Neuronal stem cell (in vitro differentiated cells): ENCODE measurements at regions not wholly inside any gene's neighbourhood (a gene's known extent, or its start where the extent isn't known, plus 50 kb on each side); places are given as distances from the start of the nearest gene placed in this dataset.

Experiments
- DNase-seq: peaks from one replicate; pipeline ENCODE4 v3.0.0-alpha.2; 2013; ENCODE audit warnings: low spot score
- H2AFZ ChIP-seq: one replicate; pipeline ENCODE4 v1.6.1; 2013; ENCODE audit warnings: mild to moderate bottlenecking, low read length, inconsistent platforms
- H2AK5ac ChIP-seq: 2 replicates; pipeline ENCODE4 v1.6.1; 2013; ENCODE audit warnings: low read depth, mild to moderate bottlenecking, inconsistent platforms, low read length, moderate library complexity, mixed read lengths
- H2BK120ac ChIP-seq: 2 replicates; pipeline ENCODE4 v1.6.1; 2013; ENCODE audit warnings: low read depth, mild to moderate bottlenecking, inconsistent platforms, low read length, moderate library complexity, mixed read lengths
- H2BK12ac ChIP-seq: one replicate; pipeline ENCODE4 v1.6.1; 2013; ENCODE audit warnings: low read length, inconsistent platforms
- H2BK15ac ChIP-seq: 2 replicates; pipeline ENCODE4 v1.6.1; 2013; ENCODE audit warnings: mild to moderate bottlenecking, low read length, inconsistent platforms, mixed read lengths
- H2BK5ac ChIP-seq: one replicate; pipeline ENCODE4 v1.6.1; 2013; ENCODE audit warnings: inconsistent platforms, mild to moderate bottlenecking, low read length, moderate library complexity
- H3K14ac ChIP-seq: one replicate; pipeline ENCODE4 v1.6.1; 2013; ENCODE audit warnings: low read length, inconsistent platforms
- H3K18ac ChIP-seq: 2 replicates; pipeline ENCODE4 v1.6.1; 2013; ENCODE audit warnings: low read length, inconsistent platforms
- H3K23ac ChIP-seq: 2 replicates; pipeline ENCODE4 v1.6.1; 2013; ENCODE audit warnings: low read depth, mild to moderate bottlenecking, mixed read lengths, low read length, inconsistent platforms; ENCODE audit not compliant: poor library complexity
- H3K27ac ChIP-seq: replicated peaks from 3 replicates; pipeline ENCODE4 v1.5.1; 2013; ENCODE audit warnings: low read length, inconsistent platforms
- H3K27me3 ChIP-seq, 3 experiments: 2 replicates each; pipeline ENCODE4 v1.6.1; 2013; ENCODE audit warnings: low read length in 3 of 3, mild to moderate bottlenecking in 2 of 3, inconsistent platforms in 1 of 3, low read depth in 1 of 3, mixed read lengths in 1 of 3, moderate library complexity in 1 of 3; ENCODE audit not compliant: control insufficient read depth in 3 of 3, insufficient read depth in 3 of 3
- H3K36me3 ChIP-seq, 2 donors: replicated peaks in 1 of 2; 2 replicates each; pipeline ENCODE4 v1.6.1; 2013; ENCODE audit warnings: low read length in 2 of 2; ENCODE audit not compliant: control insufficient read depth in 2 of 2, insufficient read depth in 2 of 2
- H3K4ac ChIP-seq: 2 replicates; pipeline ENCODE4 v1.6.1; 2013; ENCODE audit warnings: inconsistent platforms, mild to moderate bottlenecking, low read length, moderate library complexity
- H3K4me1 ChIP-seq, 2 donors: 1 replicate in 1 of 2; 2 replicates in 1 of 2; pipeline ENCODE4 v1.6.1; 2013; ENCODE audit warnings: low read length in 2 of 2, low read depth in 1 of 2; ENCODE audit not compliant: control insufficient read depth in 2 of 2, insufficient read depth in 1 of 2
- H3K4me2 ChIP-seq: one replicate; pipeline ENCODE4 v1.6.1; 2013; ENCODE audit warnings: mild to moderate bottlenecking, low read length, inconsistent platforms; ENCODE audit not compliant: insufficient read depth, poor library complexity, severe bottlenecking
- H3K4me3 ChIP-seq, 2 donors: 2 replicates each; pipeline ENCODE4 v1.5.1; 2013; ENCODE audit warnings: low read length in 2 of 2, mild to moderate bottlenecking in 2 of 2, inconsistent platforms in 1 of 2, moderate library complexity in 1 of 2
- H3K79me1 ChIP-seq: one replicate; pipeline ENCODE4 v1.6.1; 2013; ENCODE audit warnings: low read depth, mild to moderate bottlenecking, inconsistent platforms, low read length, moderate library complexity
- H3K9ac ChIP-seq: one replicate; pipeline ENCODE4 v1.6.1; 2013; ENCODE audit warnings: mild to moderate bottlenecking, low read depth, low read length, inconsistent platforms; ENCODE audit not compliant: poor library complexity
- H3K9me3 ChIP-seq, 2 donors: replicated peaks in 1 of 2; 2 replicates each; pipeline versions ENCODE3 to v1.6.1; 2013; ENCODE audit warnings: low read length in 2 of 2, mild to moderate bottlenecking in 2 of 2, inconsistent platforms in 1 of 2, low read depth in 1 of 2, mixed read lengths in 1 of 2, moderate library complexity in 1 of 2; ENCODE audit not compliant: control insufficient read depth in 2 of 2, insufficient read depth in 1 of 2
- H4K8ac ChIP-seq: one replicate; pipeline ENCODE4 v1.6.1; 2013; ENCODE audit warnings: low read depth, mild to moderate bottlenecking, inconsistent platforms, low read length, moderate library complexity
- H4K91ac ChIP-seq: one replicate; pipeline ENCODE4 v1.6.1; 2013; ENCODE audit warnings: low read length, low read depth, mild to moderate bottlenecking, inconsistent platforms; ENCODE audit not compliant: poor library complexity
- WGBS, 2 donors: extraction: QIAGEN DNeasy Blood & Tissue Kit; methylation state at CpG; one replicate each; pipeline ENCODE4 v1.1.7; 2013; ENCODE audit warnings: missing lambda C conversion rate in 2 of 2, mixed read lengths in 1 of 2; ENCODE audit not compliant: insufficient read length in 2 of 2, insufficient replicate concordance in 1 of 2; ENCODE audit errors: extremely low coverage in 2 of 2; 5-methylcytosine and 5-hydroxymethylcytosine counted together

- no peak overlapping the region for H4K8ac ChIP-seq
- no peak overlapping the region for H2BK15ac ChIP-seq
- no peak overlapping the region for H3K14ac ChIP-seq
- H2BK120ac ChIP-seq, result no peak overlapping the region
- H3K27ac ChIP-seq, result no peak overlapping the region
- H2AK5ac ChIP-seq, result no peak overlapping the region
- no peak for DNase-seq
- no peak overlapping the region for H3K9ac ChIP-seq
- no peak overlapping the region for H2BK12ac ChIP-seq
- H2BK5ac ChIP-seq, result no peak overlapping the region
- H4K91ac ChIP-seq, result no peak overlapping the region
- no peak overlapping the region for H3K4me3 ChIP-seq
- no peaks in the 10 kb centered on the region for H3K27me3 ChIP-seq
- no peaks in the 10 kb centered on the region for H3K4me1 ChIP-seq
- H3K4me2 ChIP-seq, result no peak overlapping the region
- no peaks in the 10 kb centered on the region for H3K79me1 ChIP-seq
- no peak overlapping the region for H3K4ac ChIP-seq
- H3K23ac ChIP-seq, result no peak overlapping the region
- WGBS, 2 donors, result no CpG with 5 or more reads among the region's 6 CpGs
- no peaks in the 10 kb centered on the region for H3K9me3 ChIP-seq
- no peaks in the 10 kb centered on the region for H3K36me3 ChIP-seq
- no peak overlapping the region for H2AFZ ChIP-seq
- H3K18ac ChIP-seq, result no peak overlapping the region
These were observed 305.0 kb upstream of the CCL2 start for GRCh38 chr17:33950061-33950460.

- Histone ChIP-seq H3K4me1 (no peaks in the 10 kb centered on the region), H3K9ac (no peak overlapping the region), H3K9me3 (no peaks in the 10 kb centered on the region), H3K27ac (no peak overlapping the region), H3K14ac (no peak overlapping the region), H4K91ac (no peak overlapping the region), H3K23ac (no peak overlapping the region), H2AK5ac (no peak overlapping the region), H2BK15ac (no peak overlapping the region), H2BK12ac (no peak overlapping the region), H2BK5ac (no peak overlapping the region), H3K27me3 (no peaks in the 10 kb centered on the region), H3K4ac (no peak overlapping the region), H3K18ac (no peak overlapping the region), H3K4me3 (no peak overlapping the region), H3K36me3 (no peaks in the 10 kb centered on the region), H2BK120ac (no peak overlapping the region), H4K8ac (no peak overlapping the region), H3K79me1 (no peaks in the 10 kb centered on the region), H3K4me2 (no peak overlapping the region), H2AFZ (no peak overlapping the region)
- WGBS, 2 donors, result no CpG with 5 or more reads among the region's 1 CpG
- no peak for DNase-seq
These were observed 302.7 kb upstream of the CCL2 start for GRCh38 chr17:33952425-33952824.

- Histone ChIP-seq H3K4ac (no peak overlapping the region), H2BK12ac (no peak overlapping the region), H3K18ac (no peak overlapping the region), H3K27me3 (no peaks in the 10 kb centered on the region), H3K14ac (no peak overlapping the region), H3K4me3 (no peak overlapping the region), H3K79me1 (no peaks in the 10 kb centered on the region), H3K9ac (no peak overlapping the region), H2AFZ (no peak overlapping the region), H3K4me2 (no peak overlapping the region), H2BK5ac (no peak overlapping the region), H2AK5ac (no peak overlapping the region), H2BK15ac (no peak overlapping the region), H2BK120ac (no peak overlapping the region), H4K8ac (no peak overlapping the region), H3K4me1 (no peaks in the 10 kb centered on the region), H3K36me3 (no peaks in the 10 kb centered on the region), H3K9me3 (no peaks in the 10 kb centered on the region), H4K91ac (no peak overlapping the region), H3K23ac (no peak overlapping the region), H3K27ac (no peak overlapping the region)
- no CpG with 5 or more reads among the region's 3 CpGs for WGBS, 2 donors
- no peak for DNase-seq
These were observed 300.5 kb upstream of the CCL2 start for GRCh38 chr17:33954597-33954996.

GRCh38 chr17:33955461-33955860 lies 299.6 kb upstream of the CCL2 start:
- no peak overlapping the region for H3K14ac ChIP-seq
- no peak overlapping the region for H2AK5ac ChIP-seq
- H3K9me3 ChIP-seq, result peaks cover 0 to 2% of the 10 kb centered on the region in 2 donors
- no peak overlapping the region for H3K23ac ChIP-seq
- H3K27ac ChIP-seq, result no peak overlapping the region
- H3K9ac ChIP-seq, result no peak overlapping the region
- H3K27me3 ChIP-seq, result no peaks in the 10 kb centered on the region
- H3K4me2 ChIP-seq, result no peak overlapping the region
- WGBS, 2 donors, result no CpG with 5 or more reads among the region's 2 CpGs
- H3K18ac ChIP-seq, result no peak overlapping the region
- H4K8ac ChIP-seq, result no peak overlapping the region
- H2BK12ac ChIP-seq, result no peak overlapping the region
- H3K4ac ChIP-seq, result no peak overlapping the region
- H3K36me3 ChIP-seq, result no peaks in the 10 kb centered on the region
- no peak overlapping the region for H2BK15ac ChIP-seq
- H4K91ac ChIP-seq, result no peak overlapping the region
- no peak overlapping the region for H2AFZ ChIP-seq
- no peaks in the 10 kb centered on the region for H3K79me1 ChIP-seq
- H2BK120ac ChIP-seq, result no peak overlapping the region
- no peaks in the 10 kb centered on the region for H3K4me1 ChIP-seq
- no peak overlapping the region for H3K4me3 ChIP-seq
- DNase-seq, result no peak
- H2BK5ac ChIP-seq, result no peak overlapping the region
